ENCODE measurements at regions not wholly inside any gene's neighbourhood (a gene's known extent, or its start where the extent isn't known, plus 50 kb on each side); places are given as distances from the start of the nearest gene placed in this dataset.

- H3K36me3 ChIP-seq, result no peaks in the 10 kb centered on the region
- intact Hi-C loops (cut with DNase I), result no loop called here
- no peaks in the 10 kb centered on the region for H3K4me1 ChIP-seq
- WGBS, 2 donors, result 100% methylated on average over 2 of the region's 13 CpGs; no CpG with 5 or more reads in 1 of the 2 donors
- H3K27me3 ChIP-seq, result peaks cover 0 to 14% (median 0%) of the 10 kb centered on the region in 4 donors
- TF ChIP-seq POLR2A (IDR thresholded peaks at IDR 0.05), result no peak
- no peak for TF ChIP-seq CTCF (IDR thresholded peaks at IDR 0.05)
- no peak overlapping the region for H3K27ac ChIP-seq
- H3K4me3 ChIP-seq, result no peak overlapping the region
- DNase-seq, result no peak
- no peaks in the 10 kb centered on the region for H3K9me3 ChIP-seq
Observed at GRCh38 chr14:105864116-105864515, 337.7 kb downstream of the TMEM121 start.

GRCh38 chr14:105864651-105865265 is 338.4 kb downstream of the TMEM121 start:
- TF ChIP-seq CTCF (IDR thresholded peaks at IDR 0.05) (no peak), POLR2A (IDR thresholded peaks at IDR 0.05) (no peak)
- Histone ChIP-seq H3K4me3 (no peak overlapping the region), H3K9me3 (no peaks in the 10 kb centered on the region), H3K4me1 (no peaks in the 10 kb centered on the region), H3K27me3 (peaks cover 0 to 14% (median 0%) of the 10 kb centered on the region in 4 donors), H3K27ac (no peak overlapping the region), H3K36me3 (no peaks in the 10 kb centered on the region)
- intact Hi-C loops (cut with DNase I), result no loop called here
- 53% methylated on average over 3 of the region's 19 CpGs; no CpG with 5 or more reads in 1 of the 2 donors for WGBS, 2 donors
- no peak for DNase-seq

- TF ChIP-seq POLR2A (IDR thresholded peaks at IDR 0.05) (no peak), CTCF (IDR thresholded peaks at IDR 0.05) (no peak)
- Histone ChIP-seq H3K4me3 (no peak overlapping the region), H3K9me3 (no peaks in the 10 kb centered on the region), H3K27ac (no peak overlapping the region), H3K4me1 (no peaks in the 10 kb centered on the region), H3K27me3 (peaks cover 0 to 14% (median 0%) of the 10 kb centered on the region in 4 donors), H3K36me3 (no peaks in the 10 kb centered on the region)
- 49 to 56% methylated on average over 5 to 8 of the region's 15 CpGs for WGBS, 2 donors
- intact Hi-C loops (cut with DNase I), result no loop called here
- no peak for DNase-seq
Observed at GRCh38 chr14:105865266-105865903, 339.0 kb downstream of the TMEM121 start.

- no peaks in the 10 kb centered on the region for H3K4me1 ChIP-seq
- peaks cover 0 to 14% (median 0%) of the 10 kb centered on the region in 4 donors for H3K27me3 ChIP-seq
- H3K4me3 ChIP-seq, result no peak overlapping the region
- no peak overlapping the region for H3K27ac ChIP-seq
- 82 to 83% methylated on average over 10 to 11 of the region's 32 CpGs for WGBS, 2 donors
- no peaks in the 10 kb centered on the region for H3K36me3 ChIP-seq
- TF ChIP-seq POLR2A (IDR thresholded peaks at IDR 0.05) (no peak), CTCF (IDR thresholded peaks at IDR 0.05) (no peak)
- no peaks in the 10 kb centered on the region for H3K9me3 ChIP-seq
- DNase-seq, result no peak
- intact Hi-C loops (cut with DNase I), result no loop called here
Observed at GRCh38 chr14:105865904-105866840, 339.8 kb downstream of the TMEM121 start.
